HG03159 (cell line): ENCODE measurements at regions not wholly inside any gene's neighbourhood (a gene's known extent, or its start where the extent isn't known, plus 50 kb on each side); places are given as distances from the start of the nearest gene placed in this dataset.

Experiments
- ATAC-seq: cut with Tn5 transposase; IDR thresholded peaks from one replicate; pipeline ENCODE4 v1.9.1; 2021; ENCODE audit warnings: mild to moderate bottlenecking, moderate library complexity; ENCODE audit not compliant: unreplicated experiment

DNA sequence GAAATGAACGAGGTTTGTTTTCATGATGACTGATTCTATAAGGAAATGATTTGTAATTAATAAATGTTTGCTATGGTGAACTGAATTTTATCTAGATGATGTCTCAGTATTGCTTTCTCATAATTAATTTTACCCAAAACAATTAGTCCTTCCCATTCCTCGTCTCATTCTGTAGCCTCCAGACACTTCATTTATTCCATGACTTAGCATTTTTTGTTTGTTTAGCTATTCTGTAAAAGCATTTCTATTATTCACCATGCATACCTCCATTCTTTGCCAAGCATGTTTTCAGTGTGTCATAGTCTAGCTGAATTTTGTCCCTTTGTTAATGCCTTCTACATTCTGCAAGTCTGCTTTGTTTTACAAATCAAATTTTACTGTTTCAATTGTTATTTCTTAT, 137.4 kb upstream of the RPL10L start:
- ATAC-seq, result no peak

DNA sequence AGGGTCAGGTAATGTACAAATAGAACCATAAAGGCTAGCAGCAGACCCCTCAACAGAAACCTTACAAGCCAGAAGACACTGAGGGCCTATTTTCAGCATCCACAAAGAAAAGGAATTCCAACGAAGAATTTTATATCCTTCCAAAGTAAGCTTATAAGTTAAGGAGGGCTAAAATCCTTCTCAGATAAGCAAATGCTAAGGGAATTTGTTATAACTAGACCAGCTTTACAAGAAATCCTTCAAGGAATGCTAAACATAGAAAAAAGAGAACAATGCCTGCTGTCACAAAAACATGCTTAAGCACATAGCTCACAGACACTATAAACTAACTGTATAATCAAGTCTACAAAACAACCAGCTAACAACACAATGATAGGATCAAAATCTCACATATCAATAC, 130.7 kb upstream of the RPL10L start:
- no peak for ATAC-seq

DNA sequence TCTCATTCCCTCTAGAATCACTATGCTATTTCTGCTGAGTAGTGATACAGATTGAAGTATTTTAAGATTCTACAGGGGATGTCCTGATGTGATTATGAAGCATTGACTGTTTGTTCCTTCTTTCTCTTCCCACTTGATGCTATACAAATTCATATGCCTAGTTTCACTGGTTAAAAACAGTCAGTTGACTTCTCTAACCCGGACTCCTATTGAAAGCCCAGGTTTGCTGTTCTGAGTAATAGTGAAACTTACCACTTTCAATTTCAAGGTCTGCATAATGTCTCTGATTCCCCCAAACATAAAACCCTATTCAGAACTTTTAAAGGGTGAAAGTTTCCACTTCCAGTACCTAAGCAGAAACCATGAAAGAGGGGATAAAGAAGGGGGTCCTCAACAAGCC, 117.7 kb upstream of the RPL10L start:
- peak; percentile 100 for ATAC-seq

DNA sequence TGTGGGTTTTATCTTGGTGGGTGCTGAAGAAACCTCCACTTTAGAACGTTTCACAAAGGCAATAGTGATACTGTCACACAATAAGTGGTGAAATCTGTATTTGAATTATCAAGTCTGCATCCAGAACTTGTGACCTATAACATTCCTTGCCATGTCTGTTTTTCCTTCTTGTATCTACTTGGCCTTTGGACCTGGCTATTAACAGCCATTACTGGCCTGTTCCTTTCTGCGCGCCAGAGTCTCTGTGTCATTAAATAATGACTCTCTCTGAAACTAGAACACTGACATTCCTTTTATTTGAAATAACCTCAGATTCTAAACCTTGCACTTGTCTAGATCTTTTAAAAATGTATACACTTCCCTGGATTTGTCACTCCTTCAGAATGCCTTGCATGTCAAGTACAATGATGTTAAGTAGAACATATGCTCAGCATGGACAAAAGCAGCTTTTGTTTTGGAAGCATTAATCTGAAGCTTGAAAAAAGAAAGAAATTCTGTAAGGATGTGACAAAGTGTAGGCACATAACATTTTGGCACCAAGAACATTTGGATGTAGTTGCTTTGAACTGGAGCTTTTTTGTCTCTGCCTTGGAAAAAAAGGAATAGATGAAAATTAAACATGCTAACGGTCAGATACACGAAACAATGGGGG, 95.5 kb upstream of the RPL10L start:
- no peak for ATAC-seq

DNA sequence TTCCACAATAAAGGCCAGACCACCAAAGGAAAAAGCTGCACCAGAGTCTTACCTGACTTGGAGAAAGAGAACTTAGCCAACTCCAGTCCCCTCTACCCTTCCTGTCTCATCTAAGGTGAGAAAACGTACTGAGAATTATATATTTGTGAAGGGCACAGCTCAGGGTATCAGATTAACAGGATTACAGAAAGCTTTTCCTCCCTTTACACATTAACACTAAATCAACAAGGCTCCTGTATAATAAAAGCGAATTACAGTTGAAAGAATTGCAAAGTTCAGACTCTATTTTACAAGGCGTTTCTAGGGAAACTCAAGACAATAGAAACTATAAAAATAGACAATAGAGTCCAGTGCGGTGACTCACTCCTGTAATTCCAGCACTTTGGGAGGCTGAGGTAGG, 82.7 kb upstream of the RPL10L start:
- ATAC-seq, result no peak

DNA sequence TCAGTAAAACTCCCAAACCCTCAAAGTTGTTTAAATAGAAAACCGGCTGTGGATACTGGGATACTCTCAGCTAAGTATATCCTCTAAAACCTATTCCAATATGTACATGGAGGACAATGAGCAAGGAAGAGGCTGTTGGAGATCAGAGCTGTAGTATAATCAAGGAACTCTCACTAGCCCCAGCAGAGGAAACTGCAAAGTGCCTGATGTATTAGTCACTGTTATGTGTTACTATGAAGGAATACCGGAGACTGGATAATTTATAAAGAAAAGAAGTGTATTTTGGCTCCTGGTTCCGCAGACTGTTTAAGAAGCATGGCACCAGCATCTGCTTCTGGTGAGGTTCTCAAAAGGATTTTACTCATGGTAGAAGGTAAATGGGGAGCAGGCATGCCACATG, 65.6 kb upstream of the RPL10L start:
- no peak for ATAC-seq
